Keratinocyte (primary cell): ENCODE measurements at regions not wholly inside any gene's neighbourhood (a gene's known extent, or its start where the extent isn't known, plus 50 kb on each side); places are given as distances from the start of the nearest gene placed in this dataset.

Experiments
- DNase-seq: peaks from one replicate; pipeline ENCODE4 v3.0.0-alpha.2; 2011; ENCODE audit warnings: low read depth, missing footprints, low spot score
- FAIRE-seq: peaks from 2 replicates; lab custom pipeline; 2011; peaks lifted over from hg19 to GRCh38; lab: Jason Lieb, UNC
- H2AFZ ChIP-seq: 2 replicates; pipeline ENCODE4 v1.6.0; 2012; ENCODE audit warnings: low read length, control low read depth, inconsistent platforms; ENCODE audit not compliant: control insufficient read depth
- H3K27ac ChIP-seq: 2 replicates; pipeline ENCODE4 v1.5.1; 2011; ENCODE audit warnings: low read length; ENCODE audit not compliant: control insufficient read depth, insufficient read depth
- H3K27me3 ChIP-seq: 3 replicates; pipeline ENCODE4 v1.6.0; 2011; ENCODE audit warnings: low read length; ENCODE audit not compliant: control insufficient read depth, insufficient read depth; ENCODE audit errors: extremely low read depth
- H3K36me3 ChIP-seq, 2 experiments: 2 replicates in 1 of 2; 3 replicates in 1 of 2; pipeline ENCODE4 v1.5.1; 2011; ENCODE audit warnings: low read length in 2 of 2, mild to moderate bottlenecking in 1 of 2; ENCODE audit not compliant: control insufficient read depth in 2 of 2, insufficient read depth in 2 of 2; ENCODE audit errors: extremely low read depth in 1 of 2
- H3K4me1 ChIP-seq: 3 replicates; pipeline ENCODE4 v1.5.1; 2011; ENCODE audit warnings: low read length; ENCODE audit not compliant: control insufficient read depth, insufficient read depth; ENCODE audit errors: extremely low read depth
- H3K4me2 ChIP-seq: 3 replicates; pipeline ENCODE4 v1.6.0; 2011; ENCODE audit warnings: low read depth, low read length; ENCODE audit not compliant: control insufficient read depth, insufficient read depth; ENCODE audit errors: extremely low read depth
- H3K4me3 ChIP-seq, 3 experiments: fragments of 200-600 bp in 1 of 3; sonication (generic) in 1 of 3; 2 replicates in 2 of 3; 3 replicates in 1 of 3; pipeline ENCODE4 v1.5.1; 2011 to 2016; ENCODE audit warnings: low read length in 3 of 3, mild to moderate bottlenecking in 3 of 3, control low read depth in 2 of 3, inconsistent platforms in 1 of 3, low read depth in 1 of 3, mixed read lengths in 1 of 3, mixed run types in 1 of 3, moderate library complexity in 1 of 3; ENCODE audit not compliant: control insufficient read depth in 2 of 3, insufficient read depth in 2 of 3; ENCODE audit errors: extremely low read depth in 1 of 3
- H3K79me2 ChIP-seq: 2 replicates; pipeline ENCODE4 v1.6.0; 2012; ENCODE audit warnings: low read length; ENCODE audit not compliant: control insufficient read depth, insufficient read depth
- H3K9ac ChIP-seq: 3 replicates; pipeline ENCODE4 v1.6.0; 2011; ENCODE audit warnings: low read length; ENCODE audit not compliant: control insufficient read depth, insufficient read depth; ENCODE audit errors: extremely low read depth
- H3K9me1 ChIP-seq: 3 replicates; pipeline ENCODE4 v1.6.0; 2011; ENCODE audit warnings: low read length; ENCODE audit not compliant: control insufficient read depth, insufficient read depth; ENCODE audit errors: extremely low read depth
- H3K9me3 ChIP-seq: 2 replicates; pipeline ENCODE4 v1.5.1; 2012; ENCODE audit warnings: low read depth, low read length; ENCODE audit not compliant: control insufficient read depth
- H4K20me1 ChIP-seq: 3 replicates; pipeline ENCODE4 v1.6.0; 2011; ENCODE audit warnings: low read length; ENCODE audit not compliant: control insufficient read depth, insufficient read depth; ENCODE audit errors: extremely low read depth
- CTCF ChIP-seq, 3 experiments: IDR thresholded peaks in 1 of 3; conservative IDR thresholded peaks in 1 of 3; optimal IDR thresholded peaks in 1 of 3; 2 replicates in 2 of 3; 3 replicates in 1 of 3; pipeline versions ENCODE3 to v1.5.1; 2011; ENCODE audit warnings: low read length in 3 of 3, mild to moderate bottlenecking in 3 of 3, moderate library complexity in 2 of 3, control low read depth in 1 of 3, inconsistent platforms in 1 of 3; ENCODE audit not compliant: insufficient read depth in 2 of 3; ENCODE audit errors: extremely low read depth in 1 of 3
- EZH2 ChIP-seq: IDR thresholded peaks from one replicate; pipeline ENCODE4 v1.6.1; 2012; ENCODE audit warnings: inconsistent platforms, mild to moderate bottlenecking, low read length, moderate library complexity
- dilution Hi-C: fragments of 300-500 bp; cut with MboI; formaldehyde crosslinking; loops from one replicate; pipeline ENCODE4 v1.7.0; 2020; ENCODE audit warnings: low sequenced_read_pairs; ENCODE audit not compliant: extremely low pct_ligation_motif_present

GRCh38 chr6:141957271-141957670 lies 175.5 kb upstream of the GJE1 start:
- no peaks in the 10 kb centered on the region for H3K79me2 ChIP-seq
- dilution Hi-C loops = no loop called here
- no peaks in the 10 kb centered on the region for H3K36me3 ChIP-seq
- no peak overlapping the region for H2AFZ ChIP-seq
- H3K4me3 ChIP-seq = no peak overlapping the region
- no peaks in the 10 kb centered on the region for H3K9me1 ChIP-seq
- no peak overlapping the region for H3K9ac ChIP-seq
- H3K27me3 ChIP-seq = no peaks in the 10 kb centered on the region
- no peaks in the 10 kb centered on the region for H4K20me1 ChIP-seq
- no peak overlapping the region for H3K4me2 ChIP-seq
- FAIRE-seq (no peak), DNase-seq (no peak)
- H3K9me3 ChIP-seq = no peaks in the 10 kb centered on the region
- no peak overlapping the region for H3K27ac ChIP-seq
- TF ChIP-seq EZH2 (no peak), CTCF (optimal IDR thresholded peaks at IDR 0.05 in 1 of 3, IDR thresholded peaks at IDR 0.05 in 1 of 3, conservative IDR thresholded peaks at IDR 0.05 in 1 of 3; ENCODE audit: extremely low read depth in 1 of 3, insufficient read depth in 2 of 3, low read length in 3 of 3) (no peak)
- no peaks in the 10 kb centered on the region for H3K4me1 ChIP-seq

- Histone ChIP-seq H3K4me2 (no peak overlapping the region), H3K4me3 (no peak overlapping the region), H3K9ac (no peak overlapping the region), H3K79me2 (no peaks in the 10 kb centered on the region), H3K9me1 (no peaks in the 10 kb centered on the region), H2AFZ (no peak overlapping the region), H3K27me3 (no peaks in the 10 kb centered on the region), H3K4me1 (no peaks in the 10 kb centered on the region), H4K20me1 (no peaks in the 10 kb centered on the region), H3K27ac (no peak overlapping the region), H3K36me3 (no peaks in the 10 kb centered on the region), H3K9me3 (no peaks in the 10 kb centered on the region)
- dilution Hi-C loops = no loop called here
- no peak for TF ChIP-seq EZH2
- no peak for TF ChIP-seq CTCF (optimal IDR thresholded peaks at IDR 0.05 in 1 of 3, IDR thresholded peaks at IDR 0.05 in 1 of 3, conservative IDR thresholded peaks at IDR 0.05 in 1 of 3; ENCODE audit: extremely low read depth in 1 of 3, insufficient read depth in 2 of 3, low read length in 3 of 3)
- DNase-seq (no peak), FAIRE-seq (no peak)
Observed at GRCh38 chr6:141956868-141957267, 175.9 kb upstream of the GJE1 start.
